Endothelial cell of umbilical vein (primary cell): ENCODE measurements at regions not wholly inside any gene's neighbourhood (a gene's known extent, or its start where the extent isn't known, plus 50 kb on each side); places are given as distances from the start of the nearest gene placed in this dataset.

Experiments
- BruUV-seq: library from RNA; stranded (reverse); fragments of 400-500 nt; replicated peaks from 2 replicates; lab custom pipeline; 2021; lab: Mats Ljungman, UMichigan
- CTCF ChIA-PET: fragments of 300-600, 350-600 bp; sonication (Branson Sonifier 250); formaldehyde crosslinking; loops from one replicate; lab custom pipeline; 2021; ENCODE audit warnings: antibody characterized with exemption, inconsistent platforms; lab: Charles Lee
- POLR2A ChIA-PET: fragments of 300-600, 350-600 bp; sonication (Branson Sonifier 250); formaldehyde crosslinking; loops from one replicate; lab custom pipeline; 2021; ENCODE audit warnings: antibody characterized with exemption, inconsistent platforms; lab: Charles Lee
- DNase-seq: peaks from one replicate; pipeline ENCODE4 v3.0.0-alpha.2; 2011; ENCODE audit warnings: low read depth, low spot score
- FAIRE-seq: peaks from 2 replicates; lab custom pipeline; 2011; peaks lifted over from hg19 to GRCh38; lab: Jason Lieb, UNC
- H2AFZ ChIP-seq: 2 replicates; pipeline ENCODE4 v1.6.0; 2012; ENCODE audit warnings: low read depth, low read length, control low read depth, inconsistent platforms
- H3K27ac ChIP-seq: 2 replicates; pipeline ENCODE4 v1.5.1; 2011; ENCODE audit warnings: low read depth, mild to moderate bottlenecking, control low read depth, low read length, moderate library complexity; ENCODE audit not compliant: insufficient read depth
- H3K27me3 ChIP-seq, 2 experiments: 2 replicates each; pipeline versions ENCODE4 v1.6.0 to v1.6.1; 2011; ENCODE audit warnings: low read length in 2 of 2, mixed read lengths in 1 of 2; ENCODE audit not compliant: control insufficient read depth in 2 of 2, insufficient read depth in 2 of 2
- H3K36me3 ChIP-seq, 2 experiments: 2 replicates in 1 of 2; 3 replicates in 1 of 2; pipeline ENCODE4 v1.5.1; 2011; ENCODE audit warnings: low read length in 2 of 2, mild to moderate bottlenecking in 1 of 2, moderate library complexity in 1 of 2; ENCODE audit not compliant: control insufficient read depth in 2 of 2, insufficient read depth in 2 of 2; ENCODE audit errors: extremely low read depth in 1 of 2
- H3K4me1 ChIP-seq: 3 replicates; pipeline ENCODE4 v1.5.1; 2011; ENCODE audit warnings: mild to moderate bottlenecking, low read length; ENCODE audit not compliant: control insufficient read depth, insufficient read depth; ENCODE audit errors: extremely low read depth
- H3K4me2 ChIP-seq: 2 replicates; pipeline ENCODE4 v1.6.1; 2011; ENCODE audit warnings: low read length, control low read depth, mixed read lengths; ENCODE audit not compliant: insufficient read depth
- H3K4me3 ChIP-seq, 3 experiments: fragments of 200-600 bp in 1 of 3; sonication (generic), shearing (Covaris generic) in 1 of 3; replicated peaks in 1 of 3; 2 replicates each; pipeline ENCODE4 v1.5.1; 2011 to 2016; ENCODE audit warnings: control low read depth in 3 of 3, low read length in 3 of 3, mild to moderate bottlenecking in 2 of 3, inconsistent platforms in 1 of 3, low read depth in 1 of 3, moderate library complexity in 1 of 3; ENCODE audit not compliant: insufficient read depth in 1 of 3
- H3K79me2 ChIP-seq: 2 replicates; pipeline ENCODE4 v1.6.0; 2012; ENCODE audit warnings: low read length, inconsistent platforms; ENCODE audit not compliant: control insufficient read depth, insufficient read depth
- H3K9ac ChIP-seq: replicated peaks from 2 replicates; pipeline ENCODE3; 2011; ENCODE audit warnings: low read length, control low read depth; ENCODE audit not compliant: insufficient read depth; ENCODE audit errors: extremely low read depth
- H3K9me1 ChIP-seq: replicated peaks from 3 replicates; pipeline ENCODE4 v1.6.0; 2011; ENCODE audit warnings: mild to moderate bottlenecking, low read length; ENCODE audit not compliant: control insufficient read depth, insufficient read depth; ENCODE audit errors: extremely low read depth
- H3K9me3 ChIP-seq: replicated peaks from 2 replicates; pipeline ENCODE4 v1.5.1; 2012; ENCODE audit warnings: low read length, inconsistent platforms; ENCODE audit not compliant: control insufficient read depth, insufficient read depth
- H4K20me1 ChIP-seq: replicated peaks from 2 replicates; pipeline ENCODE3; 2011; ENCODE audit warnings: mild to moderate bottlenecking, low read length; ENCODE audit not compliant: control insufficient read depth, insufficient read depth; ENCODE audit errors: extremely low read depth
- CTCF ChIP-seq, 2 donors: IDR thresholded peaks; 1 replicate in 1 of 2; 2 replicates in 1 of 2; pipeline ENCODE4 v1.5.1; 2011; ENCODE audit warnings: low read length in 2 of 2, mild to moderate bottlenecking in 2 of 2, moderate library complexity in 2 of 2, control low read depth in 1 of 2, inconsistent platforms in 1 of 2, low read depth in 1 of 2; ENCODE audit not compliant: insufficient read depth in 1 of 2; ENCODE audit errors: extremely low read depth in 1 of 2
- EZH2 ChIP-seq: IDR thresholded peaks from 2 replicates; pipeline ENCODE4 v1.6.1; 2012; ENCODE audit warnings: borderline replicate concordance, low read depth, mild to moderate bottlenecking, moderate library complexity, low read length, inconsistent platforms; ENCODE audit not compliant: severe bottlenecking
- GATA2 ChIP-seq: IDR thresholded peaks from 2 replicates; pipeline ENCODE4 v1.7.0; 2011; ENCODE audit warnings: low read depth, mild to moderate bottlenecking, moderate library complexity, mixed read lengths, low read length; ENCODE audit not compliant: insufficient read length, insufficient read depth
- MAX ChIP-seq: IDR thresholded peaks from 2 replicates; pipeline ENCODE4 v1.6.1; 2011; ENCODE audit not compliant: insufficient read depth, insufficient read length
- dilution Hi-C: fragments of 300-500 bp; cut with MboI; formaldehyde crosslinking; loops from one replicate; pipeline ENCODE4 v1.15.0; 2019; ENCODE audit warnings: low sequenced_read_pairs; ENCODE audit not compliant: extremely low pct_ligation_motif_present
- intact Hi-C: fragments of 100-400 bp; cut with micrococcal nuclease; formaldehyde crosslinking; loops from one replicate; pipeline ENCODE4 v1.10.0; 2022

- no peak for FAIRE-seq
- DNase-seq, result peak; percentile 20
- TF ChIP-seq EZH2 (no peak), GATA2 (no peak), CTCF (IDR thresholded peaks at IDR 0.05; ENCODE audit: extremely low read depth in 1 of 2, insufficient read depth in 1 of 2, low read depth in 1 of 2, low read length in 2 of 2) (no peak), MAX (no peak)
- H3K36me3 ChIP-seq, result no peaks in the 10 kb centered on the region
- ChIA-PET POLR2A (no interaction called here), CTCF (interaction anchor here (0.9 to 1.7 kb wide), 5 partner anchors 9 to 981 kb away, joined by 3 to 5 read pairs (median 3); no protein-coding TSS in a partner anchor)
- no peaks in the 10 kb centered on the region for H3K9me3 ChIP-seq
- H2AFZ ChIP-seq, result no peak overlapping the region
- intact Hi-C loops (loop anchor here (2.0 to 5.0 kb wide), 2 partner anchors 110 to 277 kb away; no protein-coding TSS in a partner anchor), dilution Hi-C loops (no loop called here)
- TSS peak; percentile 69 for BruUV-seq
- peaks cover 42% of the 10 kb centered on the region for H3K79me2 ChIP-seq
- no peaks in the 10 kb centered on the region for H4K20me1 ChIP-seq
- no peaks in the 10 kb centered on the region for H3K9me1 ChIP-seq
- peak overlapping the region; percentile 87 for H3K27ac ChIP-seq
- H3K9ac ChIP-seq, result peak overlapping the region; percentile 42
- peaks cover 45% of the 10 kb centered on the region for H3K4me1 ChIP-seq
- H3K4me2 ChIP-seq, result peak overlapping the region; percentile 68
- H3K4me3 ChIP-seq, result peak overlapping the region in 2 of 3 experiments; percentile 39 to 65
- H3K27me3 ChIP-seq, result no peaks in the 10 kb centered on the region
Measured at GRCh38 chr1:244324176-244324883, 127.4 kb downstream of the ADSS2 start.
